Fibroblast of lung (primary cell): ENCODE measurements at regions not wholly inside any gene's neighbourhood (a gene's known extent, or its start where the extent isn't known, plus 50 kb on each side); places are given as distances from the start of the nearest gene placed in this dataset.

ENCODE experiments used
- DNase-seq, 2 donors: peaks; one replicate each; pipeline versions ENCODE4 v3.0.0 to v3.0.0-alpha.2; 2010; ENCODE audit warnings: low read depth in 2 of 2
- H2AFZ ChIP-seq: 2 replicates; pipeline ENCODE4 v1.5.1; 2012; ENCODE audit warnings: low read length, control low read depth, inconsistent platforms
- H3K27ac ChIP-seq: 2 replicates; pipeline ENCODE4 v1.5.1; 2011; ENCODE audit warnings: low read length, control low read depth; ENCODE audit not compliant: insufficient read depth
- H3K27me3 ChIP-seq: 2 replicates; pipeline ENCODE4 v1.5.1; 2011; ENCODE audit warnings: mild to moderate bottlenecking, low read length; ENCODE audit not compliant: control insufficient read depth, insufficient read depth
- H3K36me3 ChIP-seq: 2 replicates; pipeline ENCODE4 v1.5.1; 2011; ENCODE audit warnings: low read length; ENCODE audit not compliant: control insufficient read depth, insufficient read depth
- H3K4me1 ChIP-seq: 2 replicates; pipeline ENCODE4 v1.5.1; 2011; ENCODE audit warnings: low read length; ENCODE audit not compliant: control insufficient read depth, insufficient read depth; ENCODE audit errors: extremely low read depth
- H3K4me2 ChIP-seq: 2 replicates; pipeline ENCODE4 v1.5.1; 2011; ENCODE audit warnings: low read length, control low read depth; ENCODE audit not compliant: insufficient read depth; ENCODE audit errors: extremely low read depth
- H3K4me3 ChIP-seq, 4 experiments: fragments of 200-600 bp in 1 of 4; sonication (generic) in 1 of 4; replicated peaks in 1 of 4; 2 replicates each; pipeline ENCODE4 v1.5.1; 2011 to 2016; ENCODE audit warnings: low read length in 4 of 4, low read depth in 3 of 4, mild to moderate bottlenecking in 3 of 4, control low read depth in 2 of 4, inconsistent platforms in 1 of 4, mixed read lengths in 1 of 4; ENCODE audit not compliant: insufficient read depth in 1 of 4; ENCODE audit errors: control extremely low read depth in 1 of 4
- H3K79me2 ChIP-seq: 2 replicates; pipeline ENCODE4 v1.5.1; 2012; ENCODE audit warnings: mild to moderate bottlenecking, low read length, inconsistent platforms; ENCODE audit not compliant: control insufficient read depth, insufficient read depth
- H3K9ac ChIP-seq: 2 replicates; pipeline ENCODE4 v1.5.1; 2011; ENCODE audit warnings: mild to moderate bottlenecking, low read length, control low read depth; ENCODE audit not compliant: insufficient read depth
- H3K9me3 ChIP-seq: 2 replicates; pipeline ENCODE4 v1.5.1; 2012; ENCODE audit warnings: low read depth, low read length; ENCODE audit not compliant: control insufficient read depth, insufficient read depth
- H4K20me1 ChIP-seq: 2 replicates; pipeline ENCODE4 v1.5.1; 2011; ENCODE audit warnings: low read length; ENCODE audit not compliant: control insufficient read depth, insufficient read depth; ENCODE audit errors: extremely low read depth
- EZH2 ChIP-seq: IDR thresholded peaks from 2 replicates; pipeline ENCODE4 v1.5.1; 2012; ENCODE audit warnings: low read length, control low read depth, mild to moderate bottlenecking; ENCODE audit errors: missing control alignments
- TF ChIP-seq, protein P1 (sequence below), 2 donors: IDR thresholded peaks in 1 of 2; conservative IDR thresholded peaks in 1 of 2; 1 replicate in 1 of 2; 2 replicates in 1 of 2; pipeline ENCODE4 v1.5.1; 2011 to 2012; ENCODE audit warnings: low read length in 2 of 2, control low read depth in 1 of 2, inconsistent platforms in 1 of 2, low read depth in 1 of 2, mild to moderate bottlenecking in 1 of 2

DNA sequence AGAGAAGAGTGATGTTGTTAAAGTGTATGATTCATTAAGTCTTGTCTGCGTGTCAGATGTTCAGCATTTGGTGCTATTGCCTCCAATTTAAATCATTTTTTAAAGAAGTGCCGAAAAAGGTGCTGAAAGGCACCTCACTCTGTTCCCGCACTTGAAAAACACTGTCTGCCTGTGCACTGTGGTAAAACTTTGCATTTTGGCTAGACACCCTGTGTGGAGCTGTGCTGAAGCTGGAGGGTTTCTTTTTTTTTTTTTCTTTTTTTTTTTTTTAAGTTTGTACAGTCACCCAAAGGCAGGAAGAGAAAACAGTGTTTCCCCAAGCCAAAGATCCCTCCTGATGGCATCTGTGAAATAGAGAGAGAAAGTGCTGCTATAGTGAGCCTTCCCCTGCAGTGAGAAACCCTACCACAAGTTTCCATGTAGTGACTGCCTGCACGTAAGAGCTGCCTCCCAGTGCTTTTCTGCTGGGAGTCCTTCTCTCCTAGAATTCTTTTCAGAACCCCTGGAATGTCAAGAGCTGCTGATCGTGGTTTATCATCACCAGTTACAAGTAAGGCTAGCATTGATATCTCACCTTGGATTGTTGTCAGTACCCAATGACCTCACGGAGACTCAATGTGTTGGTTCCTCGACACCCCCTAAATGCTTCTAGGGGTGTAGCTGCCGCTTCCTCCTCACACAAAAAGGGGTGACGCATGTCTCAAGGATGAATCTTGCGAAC is 116.0 kb upstream of the SOX9 start:
- H4K20me1 ChIP-seq = no peaks in the 10 kb centered on the region
- no peak overlapping the region for H2AFZ ChIP-seq
- H3K79me2 ChIP-seq = no peaks in the 10 kb centered on the region
- H3K9me3 ChIP-seq = no peaks in the 10 kb centered on the region
- H3K36me3 ChIP-seq = no peaks in the 10 kb centered on the region
- no peak overlapping the region for H3K4me3 ChIP-seq
- no peaks in the 10 kb centered on the region for H3K27me3 ChIP-seq
- TF ChIP-seq, protein P1, sequence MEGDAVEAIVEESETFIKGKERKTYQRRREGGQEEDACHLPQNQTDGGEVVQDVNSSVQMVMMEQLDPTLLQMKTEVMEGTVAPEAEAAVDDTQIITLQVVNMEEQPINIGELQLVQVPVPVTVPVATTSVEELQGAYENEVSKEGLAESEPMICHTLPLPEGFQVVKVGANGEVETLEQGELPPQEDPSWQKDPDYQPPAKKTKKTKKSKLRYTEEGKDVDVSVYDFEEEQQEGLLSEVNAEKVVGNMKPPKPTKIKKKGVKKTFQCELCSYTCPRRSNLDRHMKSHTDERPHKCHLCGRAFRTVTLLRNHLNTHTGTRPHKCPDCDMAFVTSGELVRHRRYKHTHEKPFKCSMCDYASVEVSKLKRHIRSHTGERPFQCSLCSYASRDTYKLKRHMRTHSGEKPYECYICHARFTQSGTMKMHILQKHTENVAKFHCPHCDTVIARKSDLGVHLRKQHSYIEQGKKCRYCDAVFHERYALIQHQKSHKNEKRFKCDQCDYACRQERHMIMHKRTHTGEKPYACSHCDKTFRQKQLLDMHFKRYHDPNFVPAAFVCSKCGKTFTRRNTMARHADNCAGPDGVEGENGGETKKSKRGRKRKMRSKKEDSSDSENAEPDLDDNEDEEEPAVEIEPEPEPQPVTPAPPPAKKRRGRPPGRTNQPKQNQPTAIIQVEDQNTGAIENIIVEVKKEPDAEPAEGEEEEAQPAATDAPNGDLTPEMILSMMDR (conservative IDR thresholded peaks at IDR 0.05 in 1 of 2, IDR thresholded peaks at IDR 0.05 in 1 of 2; ENCODE audit: low read depth in 1 of 2, low read length in 2 of 2) = no peak
- TF ChIP-seq EZH2 = no peak
- no peak overlapping the region for H3K4me2 ChIP-seq
- no peak overlapping the region for H3K27ac ChIP-seq
- DNase-seq = peak in 1 of 2 donors; percentile 56
- H3K9ac ChIP-seq = no peak overlapping the region
- no peaks in the 10 kb centered on the region for H3K4me1 ChIP-seq

DNA sequence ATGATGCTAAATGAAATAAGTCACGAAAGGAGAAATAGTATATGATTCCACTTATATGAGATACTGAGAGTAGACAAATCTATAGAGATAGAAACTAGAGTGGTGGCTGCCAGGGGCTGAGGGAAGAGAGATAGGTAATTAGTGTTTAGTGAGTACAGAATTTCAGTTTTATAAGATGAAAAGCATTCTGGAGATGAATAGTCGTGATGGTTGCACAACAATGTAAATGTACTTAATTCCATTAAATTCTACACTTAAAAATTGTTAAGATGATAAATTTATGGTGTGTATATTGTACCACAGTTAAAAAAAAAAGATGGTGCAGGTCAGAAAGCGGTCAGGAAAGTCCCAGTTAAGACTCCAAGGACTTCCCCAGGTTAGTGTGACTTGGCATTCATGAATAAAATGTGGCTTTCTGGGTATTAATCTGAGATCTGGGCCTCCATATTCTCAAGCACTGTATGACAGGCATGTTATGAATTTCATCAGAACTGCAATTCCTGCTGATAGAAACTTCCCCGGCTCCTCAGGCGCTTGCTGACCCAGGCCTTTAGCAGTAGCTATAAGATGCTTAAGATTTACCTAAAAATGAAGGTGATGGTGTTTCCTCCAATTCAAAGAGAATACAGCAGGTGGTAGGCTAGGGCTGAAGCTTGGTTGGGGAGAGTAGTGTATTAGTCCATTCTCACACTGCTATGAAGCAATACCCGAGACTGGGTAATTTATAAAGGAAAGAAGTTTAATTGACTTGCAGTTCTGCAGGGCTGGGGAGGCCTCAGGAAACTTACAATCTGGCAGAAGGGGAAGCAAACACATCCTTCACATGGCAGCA is 115.3 kb upstream of the SOX9 start:
- no peak for TF ChIP-seq EZH2
- TF ChIP-seq, protein P1 (conservative IDR thresholded peaks at IDR 0.05 in 1 of 2, IDR thresholded peaks at IDR 0.05 in 1 of 2; ENCODE audit: low read depth in 1 of 2, low read length in 2 of 2) = no peak
- Histone ChIP-seq H3K9ac (no peak overlapping the region), H3K4me2 (no peak overlapping the region), H2AFZ (no peak overlapping the region), H4K20me1 (no peaks in the 10 kb centered on the region), H3K4me1 (no peaks in the 10 kb centered on the region), H3K79me2 (no peaks in the 10 kb centered on the region), H3K27me3 (no peaks in the 10 kb centered on the region), H3K9me3 (no peaks in the 10 kb centered on the region), H3K36me3 (no peaks in the 10 kb centered on the region), H3K4me3 (no peak overlapping the region), H3K27ac (no peak overlapping the region)
- no peak for DNase-seq

DNA sequence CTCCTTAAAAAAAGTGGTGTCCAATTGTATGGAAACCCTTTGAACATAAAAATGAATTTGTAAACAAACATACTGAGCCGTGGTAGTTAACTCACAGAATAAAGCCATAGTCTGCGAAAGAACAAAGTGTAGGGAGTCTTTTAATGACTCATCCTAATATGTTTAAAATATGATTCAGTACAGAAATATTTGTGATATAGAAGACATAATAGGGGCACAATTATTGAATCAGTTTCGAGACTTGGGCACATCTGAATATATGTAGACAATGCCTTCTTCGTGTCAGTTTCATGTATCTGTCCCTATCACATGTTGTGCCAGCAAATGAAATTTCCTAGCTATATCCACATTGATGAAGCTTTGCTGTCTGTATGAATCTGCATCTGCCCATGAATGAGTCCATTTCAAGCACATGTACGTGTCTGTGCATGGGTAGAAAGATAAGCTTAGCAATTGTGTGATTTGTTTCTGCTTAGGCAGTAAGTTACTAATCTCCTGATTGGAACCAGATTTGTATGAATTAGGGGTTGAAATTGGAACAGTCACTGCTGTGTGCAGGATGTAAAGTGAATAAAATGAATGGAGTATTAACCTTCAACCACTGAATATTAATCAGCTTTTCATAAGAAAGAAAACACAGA is 112.5 kb upstream of the SOX9 start:
- no peak overlapping the region for H3K9ac ChIP-seq
- no peak overlapping the region for H3K4me2 ChIP-seq
- H3K4me3 ChIP-seq = no peak overlapping the region
- H3K27ac ChIP-seq = no peak overlapping the region
- DNase-seq = peak; percentile 45
- no peak overlapping the region for H2AFZ ChIP-seq
- no peaks in the 10 kb centered on the region for H3K9me3 ChIP-seq
- TF ChIP-seq, protein P1 (conservative IDR thresholded peaks at IDR 0.05 in 1 of 2, IDR thresholded peaks at IDR 0.05 in 1 of 2; ENCODE audit: low read depth in 1 of 2, low read length in 2 of 2) = no peak
- TF ChIP-seq EZH2 = no peak
- H3K36me3 ChIP-seq = no peaks in the 10 kb centered on the region
- no peaks in the 10 kb centered on the region for H3K27me3 ChIP-seq
- H4K20me1 ChIP-seq = no peaks in the 10 kb centered on the region
- H3K4me1 ChIP-seq = no peaks in the 10 kb centered on the region
- no peaks in the 10 kb centered on the region for H3K79me2 ChIP-seq
